Keratinocyte (primary cell): ENCODE measurements at regions not wholly inside any gene's neighbourhood (a gene's known extent, or its start where the extent isn't known, plus 50 kb on each side); places are given as distances from the start of the nearest gene placed in this dataset.

Experiments used
- DNase-seq: peaks from one replicate; pipeline ENCODE4 v3.0.0-alpha.2; 2011; ENCODE audit warnings: low read depth, missing footprints, low spot score
- FAIRE-seq: peaks from 2 replicates; lab custom pipeline; 2011; peaks lifted over from hg19 to GRCh38; lab: Jason Lieb, UNC
- H2AFZ ChIP-seq: 2 replicates; pipeline ENCODE4 v1.6.0; 2012; ENCODE audit warnings: low read length, control low read depth, inconsistent platforms; ENCODE audit not compliant: control insufficient read depth
- H3K27ac ChIP-seq: 2 replicates; pipeline ENCODE4 v1.5.1; 2011; ENCODE audit warnings: low read length; ENCODE audit not compliant: control insufficient read depth, insufficient read depth
- H3K27me3 ChIP-seq: 3 replicates; pipeline ENCODE4 v1.6.0; 2011; ENCODE audit warnings: low read length; ENCODE audit not compliant: control insufficient read depth, insufficient read depth; ENCODE audit errors: extremely low read depth
- H3K36me3 ChIP-seq, 2 experiments: 2 replicates in 1 of 2; 3 replicates in 1 of 2; pipeline ENCODE4 v1.5.1; 2011; ENCODE audit warnings: low read length in 2 of 2, mild to moderate bottlenecking in 1 of 2; ENCODE audit not compliant: control insufficient read depth in 2 of 2, insufficient read depth in 2 of 2; ENCODE audit errors: extremely low read depth in 1 of 2
- H3K4me1 ChIP-seq: 3 replicates; pipeline ENCODE4 v1.5.1; 2011; ENCODE audit warnings: low read length; ENCODE audit not compliant: control insufficient read depth, insufficient read depth; ENCODE audit errors: extremely low read depth
- H3K4me2 ChIP-seq: 3 replicates; pipeline ENCODE4 v1.6.0; 2011; ENCODE audit warnings: low read depth, low read length; ENCODE audit not compliant: control insufficient read depth, insufficient read depth; ENCODE audit errors: extremely low read depth
- H3K4me3 ChIP-seq, 3 experiments: fragments of 200-600 bp in 1 of 3; sonication (generic) in 1 of 3; 2 replicates in 2 of 3; 3 replicates in 1 of 3; pipeline ENCODE4 v1.5.1; 2011 to 2016; ENCODE audit warnings: low read length in 3 of 3, mild to moderate bottlenecking in 3 of 3, control low read depth in 2 of 3, inconsistent platforms in 1 of 3, low read depth in 1 of 3, mixed read lengths in 1 of 3, mixed run types in 1 of 3, moderate library complexity in 1 of 3; ENCODE audit not compliant: control insufficient read depth in 2 of 3, insufficient read depth in 2 of 3; ENCODE audit errors: extremely low read depth in 1 of 3
- H3K79me2 ChIP-seq: 2 replicates; pipeline ENCODE4 v1.6.0; 2012; ENCODE audit warnings: low read length; ENCODE audit not compliant: control insufficient read depth, insufficient read depth
- H3K9ac ChIP-seq: 3 replicates; pipeline ENCODE4 v1.6.0; 2011; ENCODE audit warnings: low read length; ENCODE audit not compliant: control insufficient read depth, insufficient read depth; ENCODE audit errors: extremely low read depth
- H3K9me1 ChIP-seq: 3 replicates; pipeline ENCODE4 v1.6.0; 2011; ENCODE audit warnings: low read length; ENCODE audit not compliant: control insufficient read depth, insufficient read depth; ENCODE audit errors: extremely low read depth
- H3K9me3 ChIP-seq: 2 replicates; pipeline ENCODE4 v1.5.1; 2012; ENCODE audit warnings: low read depth, low read length; ENCODE audit not compliant: control insufficient read depth
- H4K20me1 ChIP-seq: 3 replicates; pipeline ENCODE4 v1.6.0; 2011; ENCODE audit warnings: low read length; ENCODE audit not compliant: control insufficient read depth, insufficient read depth; ENCODE audit errors: extremely low read depth
- EZH2 ChIP-seq: IDR thresholded peaks from one replicate; pipeline ENCODE4 v1.6.1; 2012; ENCODE audit warnings: inconsistent platforms, mild to moderate bottlenecking, low read length, moderate library complexity
- dilution Hi-C: fragments of 300-500 bp; cut with MboI; formaldehyde crosslinking; loops from one replicate; pipeline ENCODE4 v1.7.0; 2020; ENCODE audit warnings: low sequenced_read_pairs; ENCODE audit not compliant: extremely low pct_ligation_motif_present
- TF ChIP-seq, protein P1 (sequence below), 3 experiments: IDR thresholded peaks in 1 of 3; conservative IDR thresholded peaks in 1 of 3; optimal IDR thresholded peaks in 1 of 3; 2 replicates in 2 of 3; 3 replicates in 1 of 3; pipeline versions ENCODE3 to v1.5.1; 2011; ENCODE audit warnings: low read length in 3 of 3, mild to moderate bottlenecking in 3 of 3, moderate library complexity in 2 of 3, control low read depth in 1 of 3, inconsistent platforms in 1 of 3; ENCODE audit not compliant: insufficient read depth in 2 of 3; ENCODE audit errors: extremely low read depth in 1 of 3

DNA sequence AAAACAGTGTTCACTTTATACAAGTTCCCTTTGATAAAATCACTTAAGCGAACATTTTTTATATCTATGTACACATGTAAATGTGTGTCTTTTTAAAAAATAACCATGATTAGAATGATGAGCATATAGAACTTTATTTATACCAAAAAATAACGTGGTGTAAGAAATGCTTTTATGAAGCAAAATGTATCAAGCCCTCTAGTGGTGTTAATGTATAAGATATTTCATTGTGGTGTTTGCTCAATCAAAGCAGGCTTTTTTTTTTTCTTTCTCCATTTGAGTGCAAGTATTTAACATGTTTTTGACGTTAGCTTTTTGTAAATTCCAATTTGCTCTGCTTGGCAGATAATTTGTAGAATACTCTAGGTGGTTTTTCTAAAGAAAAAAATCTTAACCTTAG is 2092.4 kb upstream of the TENM3 start:
- no peak for TF ChIP-seq EZH2
- TF ChIP-seq, protein P1, sequence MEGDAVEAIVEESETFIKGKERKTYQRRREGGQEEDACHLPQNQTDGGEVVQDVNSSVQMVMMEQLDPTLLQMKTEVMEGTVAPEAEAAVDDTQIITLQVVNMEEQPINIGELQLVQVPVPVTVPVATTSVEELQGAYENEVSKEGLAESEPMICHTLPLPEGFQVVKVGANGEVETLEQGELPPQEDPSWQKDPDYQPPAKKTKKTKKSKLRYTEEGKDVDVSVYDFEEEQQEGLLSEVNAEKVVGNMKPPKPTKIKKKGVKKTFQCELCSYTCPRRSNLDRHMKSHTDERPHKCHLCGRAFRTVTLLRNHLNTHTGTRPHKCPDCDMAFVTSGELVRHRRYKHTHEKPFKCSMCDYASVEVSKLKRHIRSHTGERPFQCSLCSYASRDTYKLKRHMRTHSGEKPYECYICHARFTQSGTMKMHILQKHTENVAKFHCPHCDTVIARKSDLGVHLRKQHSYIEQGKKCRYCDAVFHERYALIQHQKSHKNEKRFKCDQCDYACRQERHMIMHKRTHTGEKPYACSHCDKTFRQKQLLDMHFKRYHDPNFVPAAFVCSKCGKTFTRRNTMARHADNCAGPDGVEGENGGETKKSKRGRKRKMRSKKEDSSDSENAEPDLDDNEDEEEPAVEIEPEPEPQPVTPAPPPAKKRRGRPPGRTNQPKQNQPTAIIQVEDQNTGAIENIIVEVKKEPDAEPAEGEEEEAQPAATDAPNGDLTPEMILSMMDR (optimal IDR thresholded peaks at IDR 0.05 in 1 of 3, IDR thresholded peaks at IDR 0.05 in 1 of 3, conservative IDR thresholded peaks at IDR 0.05 in 1 of 3; ENCODE audit: extremely low read depth in 1 of 3, insufficient read depth in 2 of 3, low read length in 3 of 3) = peak in 1 of 3 experiments; percentile 40
- H2AFZ ChIP-seq = no peak overlapping the region
- no peak overlapping the region for H3K4me3 ChIP-seq
- no peaks in the 10 kb centered on the region for H3K4me1 ChIP-seq
- H3K36me3 ChIP-seq = no peaks in the 10 kb centered on the region
- H3K9me3 ChIP-seq = no peaks in the 10 kb centered on the region
- H3K27ac ChIP-seq = no peak overlapping the region
- no peaks in the 10 kb centered on the region for H3K79me2 ChIP-seq
- no peak overlapping the region for H3K4me2 ChIP-seq
- no peaks in the 10 kb centered on the region for H3K9me1 ChIP-seq
- dilution Hi-C loops = no loop called here
- no peaks in the 10 kb centered on the region for H3K27me3 ChIP-seq
- no peak for DNase-seq
- no peaks in the 10 kb centered on the region for H4K20me1 ChIP-seq
- no peak for FAIRE-seq
- H3K9ac ChIP-seq = no peak overlapping the region

DNA sequence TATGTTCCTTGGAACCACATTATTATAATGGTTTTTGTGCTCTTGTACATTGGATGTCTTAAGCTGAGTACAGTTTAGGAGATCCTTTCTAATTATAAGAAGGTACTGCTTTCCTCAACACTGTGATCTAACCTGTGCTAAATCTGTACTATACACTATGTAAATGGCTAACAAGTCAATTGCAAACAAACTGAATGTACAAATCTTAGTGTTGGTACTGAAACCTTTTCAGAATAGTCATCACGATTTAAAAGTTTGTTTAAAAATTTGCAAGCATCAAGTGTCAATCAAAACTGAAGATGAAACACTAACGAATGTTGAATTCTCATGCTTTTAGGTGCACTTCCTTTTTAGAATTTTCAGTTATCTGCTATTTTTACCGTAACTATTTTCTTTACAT is 2090.4 kb upstream of the TENM3 start:
- H3K9ac ChIP-seq = no peak overlapping the region
- TF ChIP-seq, protein P1 (optimal IDR thresholded peaks at IDR 0.05 in 1 of 3, IDR thresholded peaks at IDR 0.05 in 1 of 3, conservative IDR thresholded peaks at IDR 0.05 in 1 of 3; ENCODE audit: extremely low read depth in 1 of 3, insufficient read depth in 2 of 3, low read length in 3 of 3) = no peak
- no peak for TF ChIP-seq EZH2
- H2AFZ ChIP-seq = no peak overlapping the region
- H3K79me2 ChIP-seq = no peaks in the 10 kb centered on the region
- H3K9me1 ChIP-seq = no peaks in the 10 kb centered on the region
- H3K27ac ChIP-seq = no peak overlapping the region
- no peaks in the 10 kb centered on the region for H3K36me3 ChIP-seq
- no peaks in the 10 kb centered on the region for H3K4me1 ChIP-seq
- H3K4me3 ChIP-seq = no peak overlapping the region
- no peaks in the 10 kb centered on the region for H3K27me3 ChIP-seq
- no peak for DNase-seq
- dilution Hi-C loops = no loop called here
- H4K20me1 ChIP-seq = no peaks in the 10 kb centered on the region
- FAIRE-seq = no peak
- no peak overlapping the region for H3K4me2 ChIP-seq
- H3K9me3 ChIP-seq = no peaks in the 10 kb centered on the region
